ENCODE measurements at regions not wholly inside any gene's neighbourhood (a gene's known extent, or its start where the extent isn't known, plus 50 kb on each side); places are given as distances from the start of the nearest gene placed in this dataset.
"Not testable (repeated sequence)": the region's sequence is repeated elsewhere in the genome, so short reads cannot be mapped to it uniquely, and the experiment has no call there.

- Histone ChIP-seq H3K4me2 (ENCODE audit: low read length) (peak overlapping the region; percentile 39), H3K4me1 (ENCODE audit: insufficient read depth, low read length) (no peaks in the 10 kb centered on the region), H3K9ac (ENCODE audit: low read length) (no peak overlapping the region), H4K20me1 (ENCODE audit: insufficient read depth, low read length) (no peaks in the 10 kb centered on the region), H3K27me3 (ENCODE audit: insufficient read depth, low read length) (no peaks in the 10 kb centered on the region), H3K9me3 (ENCODE audit: insufficient read depth, low read depth, low read length) (no peaks in the 10 kb centered on the region), H3K79me2 (ENCODE audit: insufficient read depth, low read length) (no peaks in the 10 kb centered on the region), H3K36me3 (ENCODE audit: insufficient read depth, low read length) (no peaks in the 10 kb centered on the region), H3K4me3 (ENCODE audit: insufficient read depth, low read depth, low read length) (no peak overlapping the region), H3K27ac (ENCODE audit: low read depth, low read length) (no peak overlapping the region), H2AFZ (ENCODE audit: low read depth, low read length) (peak overlapping the region; percentile 35)
- no peaks in the 10 kb centered on the region for H3K36me3 Mint-ChIP-seq (ENCODE audit: low read depth, unreplicated experiment)
- H3K4me1 Mint-ChIP-seq (ENCODE audit: low read depth, unreplicated experiment): no peaks in the 10 kb centered on the region
- H3K4me3 Mint-ChIP-seq (ENCODE audit: unreplicated experiment): no peak overlapping the region
- H3K27me3 Mint-ChIP-seq (ENCODE audit: low read depth, unreplicated experiment): no peaks in the 10 kb centered on the region
- H3K27ac Mint-ChIP-seq (ENCODE audit: unreplicated experiment): no peak overlapping the region
- TF ChIP-seq EZH2 (IDR thresholded peaks at IDR 0.05; ENCODE audit: insufficient read depth, low read length) (no peak), CTCF (IDR thresholded peaks at IDR 0.05; ENCODE audit: insufficient read depth, low read depth, low read length) (no peak)
- DNase-seq (ENCODE audit: low read depth) (no peak), FAIRE-seq (no peak)
- peaks cover 2% of the 10 kb centered on the region for H3K9me3 Mint-ChIP-seq (ENCODE audit: unreplicated experiment)
These were observed 154.9 kb upstream of the FERMT1 start for GRCh38 chr20:6277661-6278240.

GRCh38 chr20:6270404-6270803, 147.6 kb upstream of the FERMT1 start:
- not testable (repeated sequence) for H3K79me2 ChIP-seq (ENCODE audit: insufficient read depth, low read length); FAIRE-seq; H3K36me3 Mint-ChIP-seq (ENCODE audit: low read depth, unreplicated experiment)

GRCh38 chr20:6269168-6269873, 146.5 kb upstream of the FERMT1 start:
- Histone ChIP-seq H3K4me2 (ENCODE audit: low read length) (no peak overlapping the region), H3K9me3 (ENCODE audit: insufficient read depth, low read depth, low read length) (no peaks in the 10 kb centered on the region), H3K4me3 (ENCODE audit: insufficient read depth, low read depth, low read length) (no peak overlapping the region), H3K4me1 (ENCODE audit: insufficient read depth, low read length) (peaks cover 6% of the 10 kb centered on the region), H3K9ac (ENCODE audit: low read length) (no peak overlapping the region), H2AFZ (ENCODE audit: low read depth, low read length) (no peak overlapping the region), H4K20me1 (ENCODE audit: insufficient read depth, low read length) (no peaks in the 10 kb centered on the region), H3K27ac (ENCODE audit: low read depth, low read length) (no peak overlapping the region), H3K36me3 (ENCODE audit: insufficient read depth, low read length) (no peaks in the 10 kb centered on the region), H3K27me3 (ENCODE audit: insufficient read depth, low read length) (no peaks in the 10 kb centered on the region), H3K79me2 (ENCODE audit: insufficient read depth, low read length) (no peaks in the 10 kb centered on the region)
- TF ChIP-seq CTCF (IDR thresholded peaks at IDR 0.05; ENCODE audit: insufficient read depth, low read depth, low read length) (no peak), EZH2 (IDR thresholded peaks at IDR 0.05; ENCODE audit: insufficient read depth, low read length) (no peak)
- no peak for DNase-seq (ENCODE audit: low read depth)
- Mint-ChIP-seq H3K9me3 (ENCODE audit: unreplicated experiment) (no peaks in the 10 kb centered on the region), H3K27ac (ENCODE audit: unreplicated experiment) (no peak overlapping the region), H3K27me3 (ENCODE audit: low read depth, unreplicated experiment) (no peaks in the 10 kb centered on the region), H3K36me3 (ENCODE audit: low read depth, unreplicated experiment) (no peaks in the 10 kb centered on the region), H3K4me1 (ENCODE audit: low read depth, unreplicated experiment) (peaks cover 1% of the 10 kb centered on the region), H3K4me3 (ENCODE audit: unreplicated experiment) (no peak overlapping the region)
- no peak for FAIRE-seq

More at GRCh38 chr20:6270404-6270803, 147.6 kb upstream of the FERMT1 start:
- DNase-seq (ENCODE audit: low read depth); H3K27me3 ChIP-seq (ENCODE audit: insufficient read depth, low read length); H3K4me3 ChIP-seq (ENCODE audit: insufficient read depth, low read depth, low read length); H3K27ac Mint-ChIP-seq (ENCODE audit: unreplicated experiment); H3K27me3 Mint-ChIP-seq (ENCODE audit: low read depth, unreplicated experiment); H2AFZ ChIP-seq (ENCODE audit: low read depth, low read length); H3K9me3 Mint-ChIP-seq (ENCODE audit: unreplicated experiment); H3K27ac ChIP-seq (ENCODE audit: low read depth, low read length); H3K4me1 Mint-ChIP-seq (ENCODE audit: low read depth, unreplicated experiment); H3K36me3 ChIP-seq (ENCODE audit: insufficient read depth, low read length); H3K4me1 ChIP-seq (ENCODE audit: insufficient read depth, low read length); H3K4me3 Mint-ChIP-seq (ENCODE audit: unreplicated experiment); H4K20me1 ChIP-seq (ENCODE audit: insufficient read depth, low read length); H3K9me3 ChIP-seq (ENCODE audit: insufficient read depth, low read depth, low read length); H3K9ac ChIP-seq (ENCODE audit: low read length); H3K4me2 ChIP-seq (ENCODE audit: low read length): not testable (repeated sequence)

Measured in astrocyte (in vitro differentiated cells and primary cell).